ENCODE measurements at regions not wholly inside any gene's neighbourhood (a gene's known extent, or its start where the extent isn't known, plus 50 kb on each side); places are given as distances from the start of the nearest gene placed in this dataset.

DNA sequence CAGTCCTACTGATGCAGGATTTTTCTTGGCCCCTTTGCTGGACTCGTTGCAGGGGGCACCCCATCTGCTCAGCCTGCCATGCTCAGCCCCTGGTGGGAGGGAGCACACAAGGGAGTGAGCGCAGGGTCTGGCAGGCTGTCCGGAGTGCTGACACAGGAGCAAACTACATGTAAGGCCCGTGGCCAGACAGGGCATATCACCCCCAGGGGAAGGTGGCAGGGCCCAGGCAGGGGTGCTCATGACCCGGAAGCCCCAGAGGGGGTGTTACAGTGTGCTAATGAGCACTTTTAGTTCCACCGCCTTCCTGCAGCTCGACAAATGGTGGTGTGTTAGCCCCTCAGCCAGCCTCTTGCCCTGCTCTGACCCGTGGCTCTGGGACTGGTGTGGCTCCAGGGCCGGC is 645.6 kb upstream of the TMEM132C start:
- H3K27ac ChIP-seq (ENCODE audit: low read length) = no peak overlapping the region
- no peaks in the 10 kb centered on the region for H3K36me3 Mint-ChIP-seq
- no peak overlapping the region for H3K4me3 ChIP-seq (ENCODE audit: low read length)
- H3K4me1 ChIP-seq (ENCODE audit: control insufficient read depth, insufficient read depth, low read length) = no peaks in the 10 kb centered on the region
- no peaks in the 10 kb centered on the region for H3K4me1 Mint-ChIP-seq
- H3K36me3 ChIP-seq (ENCODE audit: control insufficient read depth, insufficient read depth, low read length) = no peaks in the 10 kb centered on the region
- WGBS (ENCODE audit: insufficient coverage) = 76% methylated on average over 9 of the region's 9 CpGs
- H3K9me3 Mint-ChIP-seq = peaks cover 0 to 2% of the 10 kb centered on the region in 2 donors
- H3K4me3 Mint-ChIP-seq = no peak overlapping the region
- intact Hi-C loops (cut with micrococcal nuclease) = no loop called here
- peaks cover 5% of the 10 kb centered on the region for H3K9me3 ChIP-seq (ENCODE audit: control insufficient read depth, insufficient read depth, low read length)
- DNase-seq (no peak), ATAC-seq (no peak)
- H3K27me3 ChIP-seq (ENCODE audit: control insufficient read depth, insufficient read depth, low read length) = no peaks in the 10 kb centered on the region
- no peak overlapping the region for H3K27ac Mint-ChIP-seq
- TF ChIP-seq, protein P1, sequence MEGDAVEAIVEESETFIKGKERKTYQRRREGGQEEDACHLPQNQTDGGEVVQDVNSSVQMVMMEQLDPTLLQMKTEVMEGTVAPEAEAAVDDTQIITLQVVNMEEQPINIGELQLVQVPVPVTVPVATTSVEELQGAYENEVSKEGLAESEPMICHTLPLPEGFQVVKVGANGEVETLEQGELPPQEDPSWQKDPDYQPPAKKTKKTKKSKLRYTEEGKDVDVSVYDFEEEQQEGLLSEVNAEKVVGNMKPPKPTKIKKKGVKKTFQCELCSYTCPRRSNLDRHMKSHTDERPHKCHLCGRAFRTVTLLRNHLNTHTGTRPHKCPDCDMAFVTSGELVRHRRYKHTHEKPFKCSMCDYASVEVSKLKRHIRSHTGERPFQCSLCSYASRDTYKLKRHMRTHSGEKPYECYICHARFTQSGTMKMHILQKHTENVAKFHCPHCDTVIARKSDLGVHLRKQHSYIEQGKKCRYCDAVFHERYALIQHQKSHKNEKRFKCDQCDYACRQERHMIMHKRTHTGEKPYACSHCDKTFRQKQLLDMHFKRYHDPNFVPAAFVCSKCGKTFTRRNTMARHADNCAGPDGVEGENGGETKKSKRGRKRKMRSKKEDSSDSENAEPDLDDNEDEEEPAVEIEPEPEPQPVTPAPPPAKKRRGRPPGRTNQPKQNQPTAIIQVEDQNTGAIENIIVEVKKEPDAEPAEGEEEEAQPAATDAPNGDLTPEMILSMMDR (IDR thresholded peaks at IDR 0.05) = no peak
- H3K27me3 Mint-ChIP-seq (ENCODE audit: low read depth in 2 of 2) = no peaks in the 10 kb centered on the region

DNA sequence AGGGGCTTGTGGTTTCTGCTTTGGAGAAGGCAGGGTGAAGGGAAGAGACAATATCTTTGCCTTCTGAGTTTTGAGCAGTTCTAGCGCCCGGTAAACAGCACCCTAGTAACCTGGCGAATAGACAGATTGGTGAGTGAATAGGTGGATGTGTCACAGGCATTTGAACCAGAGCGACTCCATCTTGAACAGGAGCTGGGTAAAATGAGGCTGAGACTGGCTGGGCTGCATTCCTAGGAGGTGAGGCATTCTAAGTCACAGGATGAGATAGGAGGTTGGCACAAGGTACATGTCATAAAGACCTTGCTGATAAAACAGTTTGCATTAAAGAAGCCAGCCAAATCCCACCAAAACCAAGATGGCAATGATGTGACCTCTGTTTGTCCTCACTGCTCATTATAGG is 643.6 kb upstream of the TMEM132C start:
- Mint-ChIP-seq H3K9me3 (peaks cover 0 to 2% of the 10 kb centered on the region in 2 donors), H3K4me3 (no peak overlapping the region), H3K36me3 (no peaks in the 10 kb centered on the region), H3K27ac (no peak overlapping the region), H3K4me1 (no peaks in the 10 kb centered on the region), H3K27me3 (ENCODE audit: low read depth in 2 of 2) (no peaks in the 10 kb centered on the region)
- no peaks in the 10 kb centered on the region for H3K36me3 ChIP-seq (ENCODE audit: control insufficient read depth, insufficient read depth, low read length)
- no peaks in the 10 kb centered on the region for H3K4me1 ChIP-seq (ENCODE audit: control insufficient read depth, insufficient read depth, low read length)
- 91% methylated on average over 4 of the region's 4 CpGs for WGBS (ENCODE audit: insufficient coverage)
- TF ChIP-seq, protein P1 (IDR thresholded peaks at IDR 0.05) = no peak
- H3K27me3 ChIP-seq (ENCODE audit: control insufficient read depth, insufficient read depth, low read length) = no peaks in the 10 kb centered on the region
- ATAC-seq = no peak
- intact Hi-C loops (cut with micrococcal nuclease) = no loop called here
- no peak overlapping the region for H3K4me3 ChIP-seq (ENCODE audit: low read length)
- DNase-seq = no peak
- H3K27ac ChIP-seq (ENCODE audit: low read length) = no peak overlapping the region
- H3K9me3 ChIP-seq (ENCODE audit: control insufficient read depth, insufficient read depth, low read length) = peaks cover 5% of the 10 kb centered on the region

DNA sequence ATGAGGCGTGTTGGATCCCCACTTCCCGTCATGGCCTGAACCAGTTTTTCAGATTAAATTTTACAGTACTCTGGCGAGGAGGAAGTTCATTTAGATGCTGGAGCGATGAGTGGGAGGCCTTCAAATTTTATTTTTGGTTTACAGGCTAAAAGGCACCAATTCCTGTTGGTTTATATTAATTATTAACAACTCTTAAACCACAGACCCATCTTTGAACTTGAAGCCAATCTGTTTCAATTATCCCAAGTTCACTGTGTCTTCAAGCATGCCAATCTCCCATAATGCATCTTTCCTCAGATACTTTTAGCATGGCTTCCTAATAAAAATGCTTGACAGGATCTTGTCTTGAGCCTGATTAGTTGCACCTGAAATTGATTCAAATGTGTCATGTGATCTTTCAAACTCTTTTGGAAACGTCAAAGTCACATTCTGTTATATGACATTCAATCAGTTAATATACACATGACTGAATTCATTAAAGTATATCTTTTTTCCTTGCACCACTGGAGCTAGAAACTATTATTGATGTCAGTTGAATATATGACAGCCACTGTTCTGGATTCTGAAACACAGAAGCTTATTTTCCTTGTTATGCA is 641.7 kb upstream of the TMEM132C start:
- Histone ChIP-seq H3K4me1 (ENCODE audit: control insufficient read depth, insufficient read depth, low read length) (no peaks in the 10 kb centered on the region), H3K9me3 (ENCODE audit: control insufficient read depth, insufficient read depth, low read length) (peaks cover 5% of the 10 kb centered on the region), H3K4me3 (ENCODE audit: low read length) (no peak overlapping the region), H3K36me3 (ENCODE audit: control insufficient read depth, insufficient read depth, low read length) (no peaks in the 10 kb centered on the region), H3K27ac (ENCODE audit: low read length) (no peak overlapping the region), H3K27me3 (ENCODE audit: control insufficient read depth, insufficient read depth, low read length) (no peaks in the 10 kb centered on the region)
- Mint-ChIP-seq H3K36me3 (no peaks in the 10 kb centered on the region), H3K27me3 (ENCODE audit: low read depth in 2 of 2) (no peaks in the 10 kb centered on the region), H3K4me1 (no peaks in the 10 kb centered on the region), H3K9me3 (peaks cover 0 to 2% of the 10 kb centered on the region in 2 donors), H3K4me3 (no peak overlapping the region), H3K27ac (no peak overlapping the region)
- no peak for DNase-seq
- intact Hi-C loops (cut with micrococcal nuclease) = no loop called here
- WGBS (ENCODE audit: insufficient coverage) = 90% methylated on average over 4 of the region's 5 CpGs
- TF ChIP-seq, protein P1 (IDR thresholded peaks at IDR 0.05) = no peak
- ATAC-seq = no peak

DNA sequence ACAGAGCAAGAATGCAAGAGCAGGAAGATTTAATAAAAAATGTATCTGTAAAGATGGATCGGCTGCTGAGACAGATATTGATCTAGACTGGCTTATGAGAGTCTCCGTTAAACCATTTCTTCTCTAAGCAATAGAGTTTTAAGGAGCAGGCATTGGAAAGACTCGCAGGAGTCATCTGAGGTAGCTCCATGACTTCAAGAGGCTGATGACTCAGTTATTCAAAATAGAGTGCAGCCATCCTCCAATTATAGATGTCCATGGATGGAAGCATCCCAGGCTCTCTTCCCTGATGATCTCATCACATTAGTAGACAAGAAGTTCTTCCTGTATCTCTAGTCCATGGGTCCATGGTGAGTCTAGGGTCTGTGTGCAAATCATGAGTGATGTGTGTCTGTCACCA is 638.3 kb upstream of the TMEM132C start:
- Histone ChIP-seq H3K9me3 (ENCODE audit: control insufficient read depth, insufficient read depth, low read length) (no peaks in the 10 kb centered on the region), H3K27me3 (ENCODE audit: control insufficient read depth, insufficient read depth, low read length) (no peaks in the 10 kb centered on the region), H3K36me3 (ENCODE audit: control insufficient read depth, insufficient read depth, low read length) (no peaks in the 10 kb centered on the region), H3K4me3 (ENCODE audit: low read length) (no peak overlapping the region), H3K27ac (ENCODE audit: low read length) (no peak overlapping the region), H3K4me1 (ENCODE audit: control insufficient read depth, insufficient read depth, low read length) (no peaks in the 10 kb centered on the region)
- DNase-seq = no peak
- 91% methylated on average over 3 of the region's 3 CpGs for WGBS (ENCODE audit: insufficient coverage)
- TF ChIP-seq, protein P1 (IDR thresholded peaks at IDR 0.05) = no peak
- Mint-ChIP-seq H3K4me3 (no peak overlapping the region), H3K9me3 (peaks cover 0 to 6% of the 10 kb centered on the region in 2 donors), H3K27ac (no peak overlapping the region), H3K4me1 (no peaks in the 10 kb centered on the region), H3K36me3 (no peaks in the 10 kb centered on the region), H3K27me3 (ENCODE audit: low read depth in 2 of 2) (no peaks in the 10 kb centered on the region)
- ATAC-seq = no peak
- intact Hi-C loops (cut with micrococcal nuclease) = no loop called here

Data from natural killer cell (primary cell).